Raji (cell line): ENCODE measurements at regions not wholly inside any gene's neighbourhood (a gene's known extent, or its start where the extent isn't known, plus 50 kb on each side); places are given as distances from the start of the nearest gene placed in this dataset.

ENCODE experiments used
- POLR2A ChIP-seq: IDR thresholded peaks from 2 replicates; pipeline ENCODE4 v1.6.1; 2011; ENCODE audit warnings: low read depth, low read length, control low read depth; ENCODE audit not compliant: insufficient read depth

- TF ChIP-seq POLR2A, result no peak
Measured at GRCh38 chr22:22424956-22425355, 83.6 kb downstream of the ZNF280B start.

DNA sequence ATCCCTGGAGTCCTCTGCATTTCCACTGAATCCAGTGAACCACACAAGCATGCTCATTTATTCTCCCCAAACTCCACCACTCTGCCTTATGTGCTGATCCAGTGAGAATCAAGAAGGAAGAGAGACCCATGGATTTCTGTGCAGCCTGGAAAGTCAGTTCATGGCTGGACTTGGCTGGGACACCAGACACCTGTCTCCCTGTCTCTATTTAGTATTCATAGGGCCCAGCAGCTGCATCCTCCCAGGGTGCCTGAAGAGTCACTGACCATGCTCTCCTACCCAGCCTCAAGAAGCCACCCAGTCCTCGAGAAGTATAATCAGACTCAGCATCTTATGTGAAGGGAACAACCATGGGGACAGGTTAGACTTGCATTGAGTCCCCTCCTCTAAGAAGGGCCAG is 83.2 kb downstream of the ZNF280B start:
- TF ChIP-seq POLR2A, result no peak

DNA sequence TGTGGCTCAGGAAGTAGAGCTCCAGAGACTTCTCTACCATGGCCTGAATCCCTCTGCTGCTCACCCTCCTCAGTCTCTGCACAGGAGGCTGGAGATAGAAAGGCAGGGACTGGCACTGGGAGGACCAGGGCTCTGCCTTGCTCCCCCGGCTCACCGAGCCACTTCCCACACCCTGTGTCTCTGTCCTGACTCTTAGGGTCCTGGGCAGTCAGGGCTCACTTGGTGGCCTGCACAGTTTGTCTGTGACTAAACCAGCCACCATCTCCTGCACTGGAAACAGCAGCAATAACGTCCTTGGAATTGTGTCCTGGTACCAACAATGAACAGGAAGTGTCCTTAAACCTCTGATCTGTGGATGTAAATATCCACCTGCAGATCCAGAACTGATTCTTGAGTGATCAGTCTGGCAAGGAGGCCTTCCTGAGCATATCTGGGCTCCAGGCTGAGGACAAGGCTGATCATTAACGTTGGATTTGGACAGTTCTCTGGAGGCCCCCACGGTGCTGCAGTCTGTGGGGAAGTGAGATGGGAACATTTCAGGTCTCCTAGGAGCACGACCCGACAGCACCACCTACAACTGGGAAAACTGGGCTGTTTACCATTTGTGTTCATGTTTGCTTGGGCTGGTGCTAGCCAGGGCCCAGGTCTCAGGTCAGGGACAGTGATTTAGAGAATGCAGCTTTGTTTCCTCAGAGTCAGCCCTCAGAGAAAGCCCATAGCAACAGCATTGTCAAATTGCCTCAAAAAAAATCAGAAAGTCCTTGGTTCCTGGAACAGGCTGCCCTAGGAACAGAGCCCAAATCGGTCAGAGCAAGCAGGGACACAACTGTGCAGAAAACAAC is 82.5 kb downstream of the ZNF280B start:
- no peak for TF ChIP-seq POLR2A

DNA sequence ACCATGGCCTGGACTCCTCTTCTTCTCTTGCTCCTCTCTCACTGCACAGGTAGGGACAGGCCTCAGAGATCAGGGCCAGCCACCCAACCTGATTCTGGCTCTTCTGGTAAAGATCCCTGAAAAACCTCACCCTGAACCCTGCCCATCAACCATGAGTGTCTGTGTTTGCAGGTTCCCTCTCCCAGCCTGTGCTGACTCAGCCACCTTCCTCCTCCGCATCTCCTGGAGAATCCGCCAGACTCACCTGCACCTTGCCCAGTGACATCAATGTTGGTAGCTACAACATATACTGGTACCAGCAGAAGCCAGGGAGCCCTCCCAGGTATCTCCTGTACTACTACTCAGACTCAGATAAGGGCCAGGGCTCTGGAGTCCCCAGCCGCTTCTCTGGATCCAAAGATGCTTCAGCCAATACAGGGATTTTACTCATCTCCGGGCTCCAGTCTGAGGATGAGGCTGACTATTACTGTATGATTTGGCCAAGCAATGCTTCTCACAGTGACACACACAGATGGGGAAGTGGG is 80.9 kb downstream of the ZNF280B start:
- TF ChIP-seq POLR2A, result no peak

DNA sequence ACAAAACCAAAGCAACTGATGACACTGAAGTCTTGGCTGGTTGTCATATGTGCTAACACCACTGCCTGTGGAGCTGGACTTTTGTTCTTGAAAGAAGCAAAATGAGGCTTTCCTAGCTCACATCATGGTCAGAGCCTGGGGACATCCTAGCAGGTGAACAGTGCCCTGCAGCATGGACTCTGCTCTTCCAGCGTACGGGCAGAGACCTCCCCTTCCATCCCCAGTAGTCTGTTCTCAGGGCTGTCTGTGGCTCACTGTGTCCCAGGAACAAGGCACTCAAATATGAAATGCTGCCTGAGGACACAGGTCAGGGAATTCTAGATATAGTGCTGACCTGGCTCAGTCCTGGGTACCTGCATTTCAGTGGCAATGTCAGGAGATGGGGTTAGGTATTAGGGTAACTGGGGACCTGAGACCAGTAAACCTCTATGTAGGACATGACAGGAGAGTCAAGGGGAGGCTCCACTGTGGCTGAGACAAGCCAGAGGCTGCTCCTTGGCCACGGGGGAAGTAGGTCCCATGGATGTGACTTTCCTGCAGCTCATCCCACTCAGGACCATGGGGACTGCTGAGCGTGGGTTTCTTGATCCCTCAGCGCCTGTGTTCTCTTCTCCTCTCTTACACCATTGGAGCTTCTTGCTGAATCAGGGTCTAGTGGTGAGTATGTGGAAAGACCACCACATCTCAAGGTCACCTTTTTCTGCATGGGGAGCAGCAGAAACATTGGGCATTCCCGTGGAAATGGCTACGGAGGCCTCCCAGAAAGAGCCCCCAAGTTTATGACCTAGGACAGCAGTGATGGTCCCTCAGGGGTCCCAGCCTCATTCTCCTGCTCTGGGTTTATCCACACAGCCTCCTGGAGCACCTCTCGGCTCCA is 80.1 kb downstream of the ZNF280B start:
- no peak for TF ChIP-seq POLR2A

GRCh38 chr22:22429369-22430108 is 79.0 kb downstream of the ZNF280B start:
- no peak for TF ChIP-seq POLR2A

- TF ChIP-seq POLR2A, result no peak
Measured at GRCh38 chr22:22430111-22430820, 78.3 kb downstream of the ZNF280B start.

DNA sequence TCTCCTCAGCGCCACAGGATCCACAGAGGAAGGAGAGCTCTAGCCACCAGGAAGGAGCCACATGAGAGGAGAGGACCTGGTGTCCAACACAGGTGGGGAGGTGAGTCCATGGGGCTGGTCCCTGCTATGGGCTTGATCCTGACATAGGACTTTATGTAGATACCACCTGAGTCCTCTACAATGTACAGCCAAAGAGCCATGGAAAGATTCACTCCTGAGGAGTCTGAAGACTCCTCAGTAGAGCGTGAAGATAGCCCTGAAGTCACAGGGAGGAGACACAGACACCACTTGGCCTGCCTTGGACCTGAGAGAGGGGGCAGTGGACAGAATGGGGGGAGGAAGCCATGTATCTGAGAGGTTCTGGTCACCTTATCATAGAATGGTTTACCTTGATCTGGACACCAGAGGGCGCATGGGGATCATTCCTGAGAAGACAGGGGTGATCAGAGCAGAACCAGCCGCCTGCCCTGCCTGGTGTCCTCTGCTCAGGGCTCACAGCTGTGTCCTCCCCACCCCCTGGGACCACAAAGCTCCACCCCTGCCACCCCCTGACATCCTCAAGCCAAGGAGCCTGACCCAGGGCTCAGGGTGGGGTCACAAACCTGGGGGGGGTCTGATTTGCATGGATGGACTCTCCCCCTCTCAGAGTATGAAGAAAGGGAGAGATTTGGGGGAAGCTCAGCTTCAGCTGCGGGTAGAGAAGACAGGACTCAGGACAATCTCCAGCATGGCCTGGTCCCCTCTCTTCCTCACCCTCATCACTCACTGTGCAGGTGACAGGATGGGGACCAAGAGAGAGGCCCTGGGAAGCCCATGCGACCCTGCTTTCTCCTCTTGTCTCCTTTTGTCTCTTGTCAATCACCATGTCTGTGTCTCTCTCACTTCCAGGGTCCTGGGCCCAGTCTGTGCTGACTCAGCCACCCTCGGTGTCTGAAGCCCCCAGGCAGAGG is 77.0 kb downstream of the ZNF280B start:
- no peak for TF ChIP-seq POLR2A

DNA sequence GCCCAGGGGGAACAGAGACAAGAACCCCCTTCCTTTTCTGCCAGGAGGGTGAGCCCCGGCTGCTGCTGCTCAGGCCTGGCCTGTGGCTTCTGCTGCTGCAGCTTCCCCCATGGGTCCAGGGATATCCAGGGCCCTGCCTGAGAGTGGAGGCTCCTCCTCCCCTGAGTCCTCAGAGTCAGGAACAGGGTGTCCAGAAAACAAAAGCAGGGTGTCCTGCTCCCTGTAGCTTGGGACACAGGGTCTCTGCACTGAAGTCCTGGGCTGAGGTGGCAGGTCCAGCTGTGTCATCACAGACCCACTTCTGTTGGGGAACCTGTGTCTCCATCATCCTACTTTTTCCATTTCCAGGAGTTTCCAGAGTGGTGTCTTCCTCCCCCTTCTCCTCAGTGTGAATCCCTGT is 76.1 kb downstream of the ZNF280B start:
- TF ChIP-seq POLR2A, result no peak

DNA sequence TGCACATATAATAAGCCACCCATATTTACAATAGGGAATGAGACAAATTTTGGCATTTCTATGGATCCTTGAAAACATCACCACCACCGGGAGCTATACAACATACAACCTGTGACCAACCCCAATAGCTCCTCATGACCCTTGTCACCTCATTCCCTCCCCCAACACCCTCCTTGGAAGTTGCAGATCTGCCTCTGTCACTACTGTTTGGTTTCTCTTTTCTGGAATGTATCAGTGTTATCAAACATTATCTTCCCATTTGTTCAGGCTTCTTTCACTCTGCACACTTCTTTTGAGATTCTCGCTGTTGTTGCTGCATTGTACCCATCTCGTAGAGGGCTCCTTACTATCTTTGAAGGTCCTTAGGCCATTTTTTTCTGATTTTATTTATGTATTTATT is 75.6 kb downstream of the ZNF280B start:
- TF ChIP-seq POLR2A, result no peak

DNA sequence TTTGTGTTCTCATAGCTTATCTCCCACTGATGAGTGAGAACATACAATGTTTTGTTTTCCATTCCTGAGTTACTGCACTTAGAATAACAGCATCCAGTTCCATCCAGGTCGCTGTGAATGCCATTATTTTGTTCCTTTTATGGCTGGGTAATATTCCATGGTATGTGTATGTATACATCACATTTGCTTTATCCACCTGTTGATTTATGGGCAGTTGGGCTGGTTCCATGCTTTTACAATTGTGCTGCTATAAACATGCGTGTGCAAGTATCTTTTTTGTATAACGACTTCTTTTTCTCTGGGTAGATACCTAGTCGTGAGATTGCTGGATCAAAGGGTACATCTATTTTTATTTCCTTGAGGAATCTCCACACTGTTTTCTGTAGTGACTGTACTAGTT is 74.8 kb downstream of the ZNF280B start:
- TF ChIP-seq POLR2A, result no peak
